NCI-H187 treated with DMSO at 0.1 percent for 48 hours (cell line): ENCODE measurements at regions not wholly inside any gene's neighbourhood (a gene's known extent, or its start where the extent isn't known, plus 50 kb on each side); places are given as distances from the start of the nearest gene placed in this dataset.
A peak's percentile ranks its signal among the peaks of the same experiment; 100 is the strongest.

Source experiments
- DNase-seq: peaks from one replicate; lab custom pipeline; 2025; lab: John Stamatoyannopoulos, UW

DNA sequence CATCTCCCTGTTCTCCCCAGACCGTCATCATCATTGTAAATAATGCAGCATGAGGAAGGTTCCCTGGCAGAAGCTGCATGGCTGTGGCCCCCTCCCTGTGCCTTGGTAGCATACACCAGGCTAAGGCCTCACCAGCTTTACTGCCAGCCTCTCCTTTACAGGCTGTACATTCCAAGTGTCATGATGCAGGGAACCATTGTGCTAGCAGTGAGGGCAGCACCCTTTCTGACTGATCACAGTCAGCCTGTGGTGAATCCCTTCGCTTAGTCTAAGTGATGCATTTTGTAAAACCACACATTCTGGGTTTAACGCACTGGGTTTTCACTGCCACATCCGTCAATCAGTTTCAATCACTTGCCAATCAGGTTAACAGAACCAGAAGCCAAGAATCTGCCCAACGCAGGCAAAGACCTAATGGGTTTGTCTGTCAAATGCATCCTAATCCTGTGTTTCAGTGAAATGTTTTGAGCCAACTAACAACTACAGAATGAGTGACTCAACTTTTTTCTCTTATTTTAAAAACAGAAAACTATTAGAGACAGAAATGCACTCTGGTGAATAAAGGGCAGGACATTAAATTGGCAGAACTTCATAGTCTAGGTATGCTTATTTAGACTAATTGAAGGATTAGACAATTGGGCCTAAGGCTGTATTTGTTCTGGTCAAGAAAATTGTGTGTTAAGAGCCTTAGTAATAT lies 225.9 kb upstream of the DPH6 start:
- no peak for DNase-seq

DNA sequence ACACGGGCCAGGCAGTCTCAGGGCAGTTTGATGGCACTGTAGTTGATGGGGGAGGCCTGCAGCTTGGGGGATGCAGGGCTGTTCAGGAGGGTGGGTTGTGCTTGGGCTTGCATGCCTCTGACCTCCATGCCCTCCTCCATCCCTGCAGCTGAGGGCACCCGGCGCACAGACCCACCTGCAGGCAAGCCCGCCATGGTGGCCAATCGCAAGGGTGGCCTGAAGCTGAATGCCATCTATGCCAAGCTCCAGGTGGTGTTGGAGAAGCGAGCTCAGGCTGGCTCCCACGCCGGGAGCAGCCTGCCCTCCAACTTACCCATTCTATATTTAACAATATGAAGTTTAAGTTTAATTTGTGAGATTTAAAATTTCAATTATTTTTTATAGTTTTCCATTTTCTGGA lies 228.7 kb upstream of the DPH6 start:
- no peak for DNase-seq

GRCh38 chr15:35775471-35775870 lies 229.5 kb upstream of the DPH6 start:
- no peak for DNase-seq

DNA sequence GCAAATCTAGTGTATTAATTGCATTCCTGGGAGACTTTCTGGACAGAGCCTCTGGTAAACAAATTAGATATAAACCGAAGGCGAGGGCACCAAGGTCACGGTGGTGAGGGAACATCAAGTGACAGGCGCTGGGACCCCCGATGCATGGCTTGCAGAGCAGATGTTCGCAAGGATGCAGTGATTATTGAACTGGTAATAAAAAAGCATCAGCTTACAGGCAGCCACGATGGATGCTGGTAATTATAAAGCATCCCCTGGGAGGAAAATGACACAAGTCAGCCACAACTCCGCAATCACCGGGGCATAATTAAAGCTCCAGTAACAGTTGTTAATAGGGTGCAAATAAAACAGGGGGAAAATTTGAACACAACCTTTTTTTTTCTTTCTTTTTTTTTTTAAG lies 231.1 kb upstream of the DPH6 start:
- DNase-seq: no peak

GRCh38 chr15:35783203-35783602 lies 237.2 kb upstream of the DPH6 start:
- DNase-seq: no peak

GRCh38 chr15:35784745-35785144 lies 238.8 kb upstream of the DPH6 start:
- DNase-seq: peak; percentile 52

GRCh38 chr15:35810007-35810406 lies 264.0 kb upstream of the DPH6 start:
- no peak for DNase-seq

DNA sequence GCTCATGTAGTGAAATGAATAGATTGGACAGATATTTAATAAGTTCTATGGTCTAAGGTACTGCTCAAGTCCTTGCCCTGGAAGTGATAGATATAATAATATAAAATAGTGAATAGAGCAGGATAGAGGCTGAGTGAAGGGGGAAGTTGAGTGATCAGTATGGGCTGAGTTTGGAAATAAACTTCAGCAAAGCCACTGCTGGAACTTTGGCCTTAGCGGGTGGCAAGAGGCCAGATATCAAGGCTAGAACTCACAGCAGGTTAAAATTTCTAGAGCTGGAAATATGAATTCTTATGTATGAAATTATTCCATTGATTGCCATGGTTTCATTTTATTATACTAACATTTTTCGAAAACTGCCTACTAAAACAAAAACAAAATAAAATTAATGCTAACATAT lies 267.6 kb upstream of the DPH6 start:
- no peak for DNase-seq

- no peak for DNase-seq
Measured at GRCh38 chr15:35818846-35819245, 272.9 kb upstream of the DPH6 start.

GRCh38 chr15:35822153-35822552 lies 276.2 kb upstream of the DPH6 start:
- no peak for DNase-seq

GRCh38 chr15:35827141-35827540 lies 281.2 kb upstream of the DPH6 start:
- no peak for DNase-seq

- no peak for DNase-seq
Measured at GRCh38 chr15:35827911-35828310, 281.9 kb upstream of the DPH6 start.

- DNase-seq: no peak
Measured at GRCh38 chr15:35833581-35833980, 287.6 kb upstream of the DPH6 start.

GRCh38 chr15:35834216-35834830 lies 288.4 kb upstream of the DPH6 start:
- no peak for DNase-seq

- no peak for DNase-seq
Measured at GRCh38 chr15:35834866-35835265, 288.9 kb upstream of the DPH6 start.

DNA sequence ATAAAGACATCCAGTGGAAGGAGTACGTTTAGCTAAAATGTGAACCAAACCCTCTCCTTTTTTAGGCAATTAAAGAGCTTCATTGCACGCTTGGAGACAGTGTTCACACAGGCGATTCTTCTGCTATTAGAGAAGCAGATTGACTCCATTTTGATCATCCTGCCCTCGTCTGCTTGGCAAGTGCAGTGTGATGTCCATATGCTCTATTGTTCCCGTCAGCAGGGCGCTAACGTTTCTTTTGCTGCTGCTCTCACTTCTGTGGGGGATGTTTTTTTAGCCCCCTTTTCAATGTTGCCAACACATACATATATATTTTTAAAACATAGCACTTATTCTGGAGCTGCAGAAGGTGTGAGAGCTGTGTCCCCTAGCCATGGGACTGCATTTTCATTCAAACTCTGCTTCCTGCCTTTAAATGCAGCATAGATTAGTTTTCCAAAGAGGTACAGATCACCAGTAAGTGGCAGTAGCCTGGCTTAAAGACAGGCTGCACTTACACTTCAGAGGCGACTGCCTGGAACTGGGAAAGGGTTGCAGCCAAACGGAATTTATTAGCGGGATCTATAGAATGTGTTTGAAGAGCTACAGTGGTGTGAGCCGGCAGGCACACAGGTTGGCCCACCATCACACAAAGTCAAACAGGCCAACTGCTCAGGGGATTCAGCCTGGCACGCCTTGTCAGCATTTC lies 292.6 kb upstream of the DPH6 start:
- DNase-seq: no peak

DNA sequence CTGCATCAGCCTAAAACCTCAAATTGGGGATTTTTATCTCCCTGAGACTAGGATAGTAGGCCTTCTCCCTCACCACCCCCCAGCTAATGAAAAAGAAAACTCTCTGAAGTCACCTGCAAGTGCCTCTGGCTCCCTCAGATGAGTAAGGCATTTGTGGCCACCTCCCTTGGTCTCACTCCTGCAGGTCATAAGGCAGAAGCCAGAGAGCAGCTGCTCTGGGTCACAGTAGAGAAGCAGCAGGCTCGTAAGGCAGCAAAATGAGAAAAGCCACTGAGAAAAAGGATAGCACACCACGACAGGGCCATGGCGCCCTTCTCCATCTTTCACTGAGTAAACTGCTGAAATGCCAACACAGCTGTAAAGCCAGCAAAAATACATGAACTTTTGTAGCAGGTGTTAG lies 296.7 kb upstream of the DPH6 start:
- no peak for DNase-seq

GRCh38 chr15:35843498-35843897 lies 297.5 kb upstream of the DPH6 start:
- DNase-seq: no peak

DNA sequence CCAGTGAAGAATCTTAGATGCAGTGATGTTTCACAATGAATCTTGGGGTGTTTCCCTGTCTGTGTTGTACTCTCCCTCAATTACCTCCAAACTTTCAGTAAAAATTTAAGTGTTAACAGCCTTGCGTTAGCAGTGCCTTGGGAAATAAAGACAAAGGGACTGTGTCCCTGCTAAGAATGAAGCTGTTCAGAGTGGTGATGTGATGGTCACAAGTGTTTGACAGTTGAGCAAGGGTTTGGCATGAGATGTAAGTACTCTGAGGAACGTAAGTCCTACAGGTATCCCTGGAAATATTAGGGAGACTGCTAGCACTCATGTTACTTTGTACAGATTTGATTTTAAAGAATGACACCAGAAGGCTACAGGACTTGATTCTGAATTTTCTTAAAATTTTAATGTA lies 304.3 kb upstream of the DPH6 start:
- no peak for DNase-seq

- DNase-seq: no peak
Measured at GRCh38 chr15:35851491-35851890, 305.5 kb upstream of the DPH6 start.

DNA sequence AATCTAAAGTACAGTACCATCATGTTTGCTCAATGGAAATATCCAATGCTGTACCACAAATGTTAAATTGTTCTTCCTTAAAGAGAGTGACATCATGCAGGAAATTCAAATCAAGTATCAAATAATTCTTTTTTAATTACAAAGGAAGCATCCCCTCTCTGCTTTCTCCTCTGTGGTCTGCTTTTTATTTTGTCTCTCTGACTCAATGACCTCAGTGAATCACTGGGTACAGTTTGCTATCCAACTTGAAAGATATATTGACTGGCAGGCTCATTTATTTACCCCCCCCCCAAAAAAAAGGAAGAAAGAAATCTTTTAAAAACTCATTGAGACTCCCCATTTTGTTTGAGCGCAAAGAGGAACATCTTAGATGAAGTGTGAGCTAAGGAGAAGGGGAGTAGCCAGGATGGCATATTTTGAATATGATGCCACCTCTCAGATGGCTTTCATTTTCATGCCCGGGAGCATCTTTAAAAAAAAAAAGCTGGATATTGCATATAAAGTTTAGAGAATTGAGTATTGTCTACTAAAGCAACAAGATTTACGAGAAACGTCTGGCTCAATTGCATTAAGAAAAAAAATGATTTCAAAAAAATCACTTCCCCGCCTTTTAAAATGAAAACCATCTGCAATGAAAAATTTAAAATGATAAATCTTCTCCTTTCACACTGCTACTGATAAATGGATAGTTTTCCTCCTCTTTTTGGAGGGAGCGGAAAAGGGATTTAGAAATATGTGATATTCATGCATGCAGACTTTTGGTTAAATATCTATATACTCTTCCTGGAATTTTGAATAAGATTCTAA lies 307.1 kb upstream of the DPH6 start:
- no peak for DNase-seq

GRCh38 chr15:35854316-35854715 lies 308.4 kb upstream of the DPH6 start:
- no peak for DNase-seq
